GM12878 (cell line): ENCODE measurements at regions not wholly inside any gene's neighbourhood (a gene's known extent, or its start where the extent isn't known, plus 50 kb on each side); places are given as distances from the start of the nearest gene placed in this dataset.

Experiments used
- ATAC-seq: fragments of 200-7000 bp; cut with Tn5 transposase; 3 replicates; pipeline ENCODE4 v1.9.1; 2020; ENCODE audit warnings: mild to moderate bottlenecking, moderate library complexity
- BruUV-seq: library from RNA; stranded (reverse); fragments of 400-500 nt; replicated peaks from 2 replicates; lab custom pipeline; 2021; lab: Mats Ljungman, UMichigan
- CTCF ChIA-PET: fragments of 300-600 bp; sonication (Branson Sonifier 250); formaldehyde crosslinking; extraction: SDS; loops from one replicate; lab custom pipeline; 2021; ENCODE audit warnings: inconsistent platforms; lab: Yijun Ruan, JAX
- POLR2A ChIA-PET: fragments of 350-600 bp; formaldehyde crosslinking; extraction: SDS; loops from one replicate; lab custom pipeline; 2021; ENCODE audit warnings: inconsistent platforms; lab: Charles Lee
- RAD21 ChIA-PET: fragments of 300-600 bp; sonication (Branson Sonifier 250); formaldehyde crosslinking; loops from one replicate; lab custom pipeline; 2023; ENCODE audit warnings: antibody characterized with exemption; ENCODE audit not compliant: unreplicated experiment; lab: Charles Lee
- SMC1A ChIA-PET: fragments of 300-600 bp; sonication (Branson Sonifier 250); formaldehyde crosslinking; loops from one replicate; lab custom pipeline; 2023; ENCODE audit not compliant: unreplicated experiment, uncharacterized antibody; lab: Charles Lee
- DNase-seq: peaks from one replicate; pipeline ENCODE4 v3.0.0-alpha.2; 2011; ENCODE audit warnings: low read depth, low spot score
- FAIRE-seq: peaks from 3 replicates; lab custom pipeline; 2011; peaks lifted over from hg19 to GRCh38; lab: Jason Lieb, UNC
- H2AFZ ChIP-seq: 2 replicates; pipeline ENCODE4 v1.6.0; 2011; ENCODE audit warnings: low read depth, low read length, control low read depth; ENCODE audit not compliant: control insufficient read depth
- H3K27ac ChIP-seq: 2 replicates; pipeline ENCODE4 v1.5.1; 2011; ENCODE audit warnings: control low read depth; ENCODE audit not compliant: control insufficient read depth, insufficient read depth
- H3K27me3 ChIP-seq, 2 experiments: replicated peaks in 1 of 2; 2 replicates each; pipeline versions ENCODE4 v1.6.0 to v1.6.1; 2011; ENCODE audit warnings: low read length in 1 of 2; ENCODE audit not compliant: control insufficient read depth in 2 of 2, insufficient read depth in 2 of 2
- H3K36me3 ChIP-seq, 2 experiments: 2 replicates each; pipeline ENCODE4 v1.5.1; 2011; ENCODE audit warnings: low read length in 1 of 2; ENCODE audit not compliant: control insufficient read depth in 2 of 2, insufficient read depth in 2 of 2
- H3K4me1 ChIP-seq: 2 replicates; pipeline ENCODE4 v1.6.1; 2011; ENCODE audit warnings: mild to moderate bottlenecking, low read length, moderate library complexity, mixed read lengths; ENCODE audit not compliant: control insufficient read depth, insufficient read depth
- H3K4me2 ChIP-seq: 2 replicates; pipeline ENCODE4 v1.6.0; 2011; ENCODE audit warnings: control low read depth; ENCODE audit not compliant: control insufficient read depth, insufficient read depth
- H3K4me3 ChIP-seq: fragments of 200-600 bp; sonication (generic); 2 replicates; pipeline ENCODE4 v1.5.1; 2016
- H3K79me2 ChIP-seq: 2 replicates; pipeline ENCODE4 v1.6.0; 2011; ENCODE audit warnings: low read length; ENCODE audit not compliant: control insufficient read depth, insufficient read depth
- H3K9ac ChIP-seq: 2 replicates; pipeline ENCODE4 v1.8.0; 2011; ENCODE audit warnings: low read length, control low read depth, mixed read lengths; ENCODE audit not compliant: control insufficient read depth, insufficient read depth
- H3K9me3 ChIP-seq: replicated peaks from 3 replicates; pipeline ENCODE4 v1.5.1; 2011; ENCODE audit warnings: mild to moderate bottlenecking, low read length; ENCODE audit not compliant: control insufficient read depth, insufficient read depth
- H4K20me1 ChIP-seq: 2 replicates; pipeline ENCODE4 v1.6.0; 2011; ENCODE audit not compliant: control insufficient read depth, insufficient read depth
- CEBPZ ChIP-seq: fragments of 150-350 bp; IDR thresholded peaks from 2 replicates; pipeline ENCODE4 v1.6.1; 2016; ENCODE audit warnings: low read depth, low read length
- CUX1 ChIP-seq: IDR thresholded peaks from 2 replicates; pipeline ENCODE4 v1.6.1; 2012; ENCODE audit warnings: improper control_type of control experiment, low read depth, low read length; ENCODE audit not compliant: insufficient replicate concordance
- EGR1 ChIP-seq, 2 experiments: IDR thresholded peaks; 1 replicate in 1 of 2; 2 replicates in 1 of 2; pipeline ENCODE4 v1.6.1; 2011 to 2012; ENCODE audit warnings: low read depth in 2 of 2, low read length in 2 of 2, borderline replicate concordance in 1 of 2, mild to moderate bottlenecking in 1 of 2, moderate library complexity in 1 of 2
- MEF2B ChIP-seq: fragments of 450-650 bp; IDR thresholded peaks from 2 replicates; pipeline ENCODE4 v1.6.1; 2018; ENCODE audit warnings: mild to moderate bottlenecking, moderate library complexity; ENCODE audit not compliant: partially characterized antibody, poor library complexity, severe bottlenecking
- MTA2 ChIP-seq: fragments of 450-650 bp; IDR thresholded peaks from 2 replicates; pipeline ENCODE4 v1.6.1; 2016; ENCODE audit warnings: low read depth, mild to moderate bottlenecking, moderate library complexity
- NFYB ChIP-seq: IDR thresholded peaks from 2 replicates; pipeline ENCODE4 v1.6.1; 2011; ENCODE audit warnings: low read depth, mild to moderate bottlenecking, low read length, improper control_type of control experiment, moderate library complexity; ENCODE audit not compliant: insufficient read depth
- PBX3 ChIP-seq: IDR thresholded peaks from 2 replicates; pipeline ENCODE4 v1.6.1; 2011; ENCODE audit warnings: mild to moderate bottlenecking, low read depth, low read length, moderate library complexity; ENCODE audit not compliant: insufficient replicate concordance
- POLR2AphosphoS2 ChIP-seq: IDR thresholded peaks from 2 replicates; pipeline ENCODE4 v1.6.1; 2011; ENCODE audit warnings: low read depth, mild to moderate bottlenecking, low read length, improper control_type of control experiment, moderate library complexity
- RELB ChIP-seq: fragments of 450-650 bp; IDR thresholded peaks from 2 replicates; pipeline ENCODE4 v1.6.1; 2017; ENCODE audit warnings: low read depth, mild to moderate bottlenecking, moderate library complexity
- YBX1 ChIP-seq: fragments of 450-650 bp; IDR thresholded peaks from 2 replicates; pipeline ENCODE4 v1.6.1; 2016; ENCODE audit warnings: antibody characterized with exemption
- YY1 ChIP-seq: IDR thresholded peaks from 2 replicates; pipeline ENCODE4 v1.6.1; 2011; ENCODE audit warnings: low read depth, mild to moderate bottlenecking, low read length
- WGBS: methylation state at CpG from one replicate; pipeline ENCODE4 v1.1.6; 2016; ENCODE audit warnings: low lambda C conversion rate; ENCODE audit not compliant: insufficient replicate concordance, insufficient coverage; ENCODE audit errors: missing lambda C conversion rate; 5-methylcytosine and 5-hydroxymethylcytosine counted together
- in situ Hi-C: fragments of 300-500 bp; cut with MboI; formaldehyde crosslinking; loops from 9 replicates; pipeline ENCODE4 v1.14.3; 2018; ENCODE audit warnings: mixed read lengths
- intact Hi-C: fragments of 100-400 bp; cut with micrococcal nuclease; formaldehyde crosslinking; loops from one replicate; pipeline ENCODE4 v1.14.2; 2022; ENCODE audit not compliant: unreplicated experiment

GRCh38 chr21:43284238-43284637 is 115.4 kb downstream of the CRYAA start:
- ChIA-PET RAD21 (no interaction called here), POLR2A (no interaction called here), CTCF (no interaction called here), SMC1A (no interaction called here)
- Histone ChIP-seq H3K79me2 (no peaks in the 10 kb centered on the region), H3K4me1 (no peaks in the 10 kb centered on the region), H2AFZ (no peak overlapping the region), H3K4me3 (no peak overlapping the region), H3K27me3 (no peaks in the 10 kb centered on the region; a peak in 1 of 4 replicates), H3K36me3 (no peaks in the 10 kb centered on the region), H4K20me1 (no peaks in the 10 kb centered on the region), H3K9me3 (no peaks in the 10 kb centered on the region), H3K4me2 (no peak overlapping the region), H3K27ac (no peak overlapping the region), H3K9ac (no peak overlapping the region)
- FAIRE-seq (no peak), ATAC-seq (no peak), DNase-seq (no peak)
- BruUV-seq = no TSS peak
- WGBS = 18% methylated on average over 1 of the region's 1 CpG
- in situ Hi-C loops = no loop called here
- intact Hi-C loops = no loop called here
- TF ChIP-seq MEF2B = no peak
- no peak for TF ChIP-seq RELB
- no peak for TF ChIP-seq MTA2
- no peak for TF ChIP-seq CEBPZ
- no peak for TF ChIP-seq YY1
- TF ChIP-seq POLR2AphosphoS2 = no peak
- no peak for TF ChIP-seq PBX3
- no peak for TF ChIP-seq NFYB
- TF ChIP-seq EGR1 (IDR thresholded peaks at IDR 0.05; ENCODE audit: borderline replicate concordance in 1 of 2, low read depth in 2 of 2, low read length in 2 of 2) = no peak
- no peak for TF ChIP-seq YBX1
- no peak for TF ChIP-seq CUX1
